H9 (cell line): ENCODE measurements at regions not wholly inside any gene's neighbourhood (a gene's known extent, or its start where the extent isn't known, plus 50 kb on each side); places are given as distances from the start of the nearest gene placed in this dataset.

Experiments
- DNase-seq: peaks from one replicate; pipeline ENCODE4 v3.0.0-alpha.2; 2017
- H2AFZ ChIP-seq: one replicate; pipeline ENCODE4 v1.6.1; 2013; ENCODE audit warnings: mild to moderate bottlenecking, low read length, control low read depth, moderate library complexity
- H2AK5ac ChIP-seq: 2 replicates; pipeline ENCODE4 v1.6.1; 2013; ENCODE audit warnings: low read length, control low read depth, mixed read lengths; ENCODE audit not compliant: insufficient read length
- H2BK120ac ChIP-seq: one replicate; pipeline ENCODE4 v1.6.1; 2013; ENCODE audit warnings: low read depth, mild to moderate bottlenecking, low read length, control low read depth, inconsistent platforms; ENCODE audit not compliant: poor library complexity, severe bottlenecking
- H2BK12ac ChIP-seq: 2 replicates; pipeline ENCODE4 v1.6.1; 2013; ENCODE audit warnings: low read length, control low read depth, mixed read lengths, low read depth; ENCODE audit not compliant: insufficient read length
- H2BK15ac ChIP-seq: 2 replicates; pipeline ENCODE4 v1.6.1; 2013; ENCODE audit warnings: low read depth, low read length, control low read depth
- H2BK20ac ChIP-seq: one replicate; pipeline ENCODE4 v1.6.1; 2013; ENCODE audit warnings: low read depth, mild to moderate bottlenecking, low read length, control low read depth, inconsistent platforms; ENCODE audit not compliant: poor library complexity, severe bottlenecking
- H2BK5ac ChIP-seq: 2 replicates; pipeline ENCODE4 v1.6.1; 2013; ENCODE audit warnings: low read length, control low read depth, mixed read lengths; ENCODE audit not compliant: insufficient read length
- H3K14ac ChIP-seq: 2 replicates; pipeline ENCODE4 v1.6.1; 2013; ENCODE audit warnings: low read length, control low read depth; ENCODE audit not compliant: insufficient read depth
- H3K18ac ChIP-seq: 2 replicates; pipeline ENCODE4 v1.6.1; 2013; ENCODE audit warnings: low read depth, mild to moderate bottlenecking, mixed read lengths, low read length, control low read depth; ENCODE audit not compliant: insufficient read length
- H3K23ac ChIP-seq: 2 replicates; pipeline ENCODE4 v1.6.1; 2013; ENCODE audit warnings: low read length, control low read depth, mixed read lengths, low read depth; ENCODE audit not compliant: insufficient read length
- H3K23me2 ChIP-seq: 2 replicates; pipeline ENCODE4 v1.6.1; 2013; ENCODE audit warnings: low read depth, mild to moderate bottlenecking, mixed read lengths, low read length, control low read depth; ENCODE audit not compliant: insufficient read length, poor library complexity, severe bottlenecking
- H3K27ac ChIP-seq: 2 replicates; pipeline ENCODE4 v1.5.1; 2013; ENCODE audit warnings: low read length, control low read depth, mixed read lengths, low read depth; ENCODE audit not compliant: insufficient read length
- H3K27me3 ChIP-seq: 2 replicates; pipeline ENCODE4 v1.6.1; 2013; ENCODE audit warnings: low read length, control low read depth, inconsistent platforms; ENCODE audit not compliant: insufficient read depth
- H3K4ac ChIP-seq: 2 replicates; pipeline ENCODE4 v1.6.1; 2013; ENCODE audit warnings: low read depth, mild to moderate bottlenecking, control low read depth, inconsistent platforms, low read length, moderate library complexity
- H3K4me1 ChIP-seq: 2 replicates; pipeline ENCODE4 v1.6.1; 2013; ENCODE audit warnings: low read length, control low read depth, inconsistent platforms; ENCODE audit not compliant: insufficient read depth
- H3K4me2 ChIP-seq: 2 replicates; pipeline ENCODE4 v1.6.1; 2013; ENCODE audit warnings: low read length, control low read depth, mixed read lengths; ENCODE audit not compliant: insufficient read length, insufficient read depth
- H3K56ac ChIP-seq: 2 replicates; pipeline ENCODE4 v1.6.1; 2013; ENCODE audit warnings: low read depth, mild to moderate bottlenecking, mixed read lengths, low read length, control low read depth; ENCODE audit not compliant: insufficient read length
- H3K79me1 ChIP-seq: 2 replicates; pipeline ENCODE4 v1.6.1; 2013; ENCODE audit warnings: low read depth, mild to moderate bottlenecking, moderate library complexity, low read length, control low read depth, inconsistent platforms; ENCODE audit not compliant: insufficient read depth, poor library complexity, severe bottlenecking
- H3K79me2 ChIP-seq: 2 replicates; pipeline ENCODE4 v1.6.1; 2013; ENCODE audit warnings: low read length, control low read depth, inconsistent platforms; ENCODE audit not compliant: insufficient read depth
- H3K9ac ChIP-seq: 2 replicates; pipeline ENCODE4 v1.6.1; 2013; ENCODE audit warnings: low read length, control low read depth, mixed read lengths; ENCODE audit not compliant: insufficient read length; ENCODE audit errors: extremely low read depth
- H3K9me3 ChIP-seq: one replicate; pipeline ENCODE4 v1.6.1; 2013; ENCODE audit warnings: low read depth, low read length, inconsistent platforms; ENCODE audit not compliant: control insufficient read depth
- H3T11ph ChIP-seq: one replicate; pipeline ENCODE4 v1.6.1; 2013; ENCODE audit warnings: mild to moderate bottlenecking, low read length, control low read depth, inconsistent platforms
- H4K20me1 ChIP-seq: one replicate; pipeline ENCODE4 v1.6.1; 2013; ENCODE audit not compliant: control insufficient read depth, insufficient read length, insufficient read depth
- H4K5ac ChIP-seq: 2 replicates; pipeline ENCODE4 v1.6.1; 2013; ENCODE audit warnings: low read depth, mild to moderate bottlenecking, mixed read lengths, low read length, control low read depth; ENCODE audit not compliant: insufficient read length
- H4K8ac ChIP-seq: replicated peaks from 2 replicates; pipeline ENCODE4 v1.6.1; 2013; ENCODE audit warnings: low read length, control low read depth, mixed read lengths, low read depth; ENCODE audit not compliant: insufficient read length
- H4K91ac ChIP-seq: 2 replicates; pipeline ENCODE4 v1.6.1; 2013; ENCODE audit warnings: low read depth, mild to moderate bottlenecking, moderate library complexity, mixed read lengths, low read length, control low read depth; ENCODE audit not compliant: insufficient read length
- H3K27ac Mint-ChIP-seq, 3 experiments: 2 replicates in 2 of 3; 3 replicates in 1 of 3; pipeline ENCODE4 v1.8.0; 2020 to 2021; ENCODE audit warnings: mixed read lengths in 3 of 3, mild to moderate bottlenecking in 1 of 3, moderate library complexity in 1 of 3
- H3K27me3 Mint-ChIP-seq: 2 replicates; pipeline ENCODE4 v1.8.0; 2021; ENCODE audit warnings: low read depth, mild to moderate bottlenecking, moderate library complexity, mixed read lengths
- H3K36me3 Mint-ChIP-seq, 3 experiments: 2 replicates in 2 of 3; 3 replicates in 1 of 3; pipeline ENCODE4 v1.8.0; 2020 to 2021; ENCODE audit warnings: low read depth in 3 of 3, mixed read lengths in 3 of 3; ENCODE audit not compliant: insufficient read depth in 1 of 3
- H3K4me1 Mint-ChIP-seq, 2 experiments: 2 replicates each; pipeline ENCODE4 v1.8.0; 2020; ENCODE audit warnings: mixed read lengths in 2 of 2
- H3K4me3 Mint-ChIP-seq, 2 experiments: 2 replicates in 1 of 2; 3 replicates in 1 of 2; pipeline ENCODE4 v1.8.0; 2020 to 2021; ENCODE audit warnings: mild to moderate bottlenecking in 2 of 2, mixed read lengths in 2 of 2, moderate library complexity in 1 of 2
- H3K9me3 Mint-ChIP-seq, 2 experiments: 2 replicates in 1 of 2; 3 replicates in 1 of 2; pipeline ENCODE4 v1.8.0; 2020; ENCODE audit warnings: mild to moderate bottlenecking in 2 of 2, mixed read lengths in 2 of 2, moderate library complexity in 1 of 2
- CTCF ChIP-seq: fragments of 200-600 bp; sonication (generic); conservative IDR thresholded peaks from 3 replicates; pipeline ENCODE4 v1.8.0; 2021; ENCODE audit warnings: antibody characterized with exemption, mild to moderate bottlenecking
- WGBS: extraction: QIAGEN DNeasy Blood & Tissue Kit; methylation state at CpG from one replicate; pipeline ENCODE4 v1.1.7; 2013; ENCODE audit warnings: missing lambda C conversion rate, low lambda C conversion rate, mixed read lengths; ENCODE audit not compliant: insufficient read length; ENCODE audit errors: extremely low coverage; 5-methylcytosine and 5-hydroxymethylcytosine counted together

DNA sequence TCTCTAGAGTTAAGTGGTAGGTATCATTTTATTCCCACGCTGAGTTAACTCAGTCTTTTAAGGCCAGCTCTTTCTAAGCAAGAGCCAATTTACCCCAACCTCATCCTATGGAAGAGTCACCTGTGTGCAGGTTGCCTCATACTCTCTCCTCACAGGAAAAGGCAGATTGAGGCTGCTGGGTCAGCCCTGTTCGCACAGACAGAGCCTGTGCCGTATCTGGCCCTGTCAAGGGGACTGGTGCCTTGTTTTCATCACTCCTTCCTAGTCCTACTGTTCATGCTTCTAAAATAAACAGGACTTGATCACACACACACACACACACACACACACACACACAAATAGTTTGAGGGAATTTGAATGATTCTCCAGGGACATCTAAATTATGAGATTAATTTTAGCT lies 285.0 kb downstream of the SLC6A15 start:
- H2BK12ac ChIP-seq: no peak overlapping the region

More for the DNA sequence above, 285.0 kb downstream of the SLC6A15 start:
- no peak overlapping the region for H3K4me3 Mint-ChIP-seq
- Histone ChIP-seq H2AFZ (no peak overlapping the region), H3K9me3 (no peaks in the 10 kb centered on the region), H2BK20ac (no peak overlapping the region), H4K20me1 (no peaks in the 10 kb centered on the region), H3T11ph (no peak overlapping the region), H3K23ac (no peak overlapping the region), H3K79me2 (no peaks in the 10 kb centered on the region), H3K14ac (no peak overlapping the region), H3K18ac (no peak overlapping the region), H3K27me3 (no peaks in the 10 kb centered on the region), H3K4me1 (no peaks in the 10 kb centered on the region; the same call in 1 of the 2 replicates), H2BK120ac (no peak overlapping the region), H4K91ac (no peak overlapping the region), H2AK5ac (no peak overlapping the region), H2BK15ac (no peak overlapping the region), H3K9ac (no peak overlapping the region), H3K79me1 (no peaks in the 10 kb centered on the region), H3K4ac (no peak overlapping the region), H3K56ac (no peak overlapping the region), H4K8ac (no peak overlapping the region), H3K27ac (no peak overlapping the region), H2BK5ac (no peak overlapping the region), H3K23me2 (no peaks in the 10 kb centered on the region), H3K4me2 (no peak overlapping the region), H4K5ac (no peak overlapping the region)
- WGBS: no CpG with 5 or more reads among the region's 3 CpGs
- H3K27ac Mint-ChIP-seq: no peak overlapping the region
- TF ChIP-seq CTCF: no peak
- DNase-seq: no peak
- peaks cover 1 to 3% of the 10 kb centered on the region in 2 experiments for H3K4me1 Mint-ChIP-seq
- no peaks in the 10 kb centered on the region for H3K9me3 Mint-ChIP-seq
- H3K36me3 Mint-ChIP-seq: no peaks in the 10 kb centered on the region
- H3K27me3 Mint-ChIP-seq: no peaks in the 10 kb centered on the region; the same call in 1 of the 2 replicates
